Fibroblast of lung (primary cell): ENCODE measurements at regions not wholly inside any gene's neighbourhood (a gene's known extent, or its start where the extent isn't known, plus 50 kb on each side); places are given as distances from the start of the nearest gene placed in this dataset.

ENCODE experiments used
- DNase-seq, 2 donors: peaks; one replicate each; pipeline versions ENCODE4 v3.0.0 to v3.0.0-alpha.2; 2010; ENCODE audit warnings: low read depth in 2 of 2
- H2AFZ ChIP-seq: 2 replicates; pipeline ENCODE4 v1.5.1; 2012; ENCODE audit warnings: low read length, control low read depth, inconsistent platforms
- H3K27ac ChIP-seq: 2 replicates; pipeline ENCODE4 v1.5.1; 2011; ENCODE audit warnings: low read length, control low read depth; ENCODE audit not compliant: insufficient read depth
- H3K27me3 ChIP-seq: 2 replicates; pipeline ENCODE4 v1.5.1; 2011; ENCODE audit warnings: mild to moderate bottlenecking, low read length; ENCODE audit not compliant: control insufficient read depth, insufficient read depth
- H3K36me3 ChIP-seq: 2 replicates; pipeline ENCODE4 v1.5.1; 2011; ENCODE audit warnings: low read length; ENCODE audit not compliant: control insufficient read depth, insufficient read depth
- H3K4me1 ChIP-seq: 2 replicates; pipeline ENCODE4 v1.5.1; 2011; ENCODE audit warnings: low read length; ENCODE audit not compliant: control insufficient read depth, insufficient read depth; ENCODE audit errors: extremely low read depth
- H3K4me2 ChIP-seq: 2 replicates; pipeline ENCODE4 v1.5.1; 2011; ENCODE audit warnings: low read length, control low read depth; ENCODE audit not compliant: insufficient read depth; ENCODE audit errors: extremely low read depth
- H3K4me3 ChIP-seq, 4 experiments: fragments of 200-600 bp in 1 of 4; sonication (generic) in 1 of 4; replicated peaks in 1 of 4; 2 replicates each; pipeline ENCODE4 v1.5.1; 2011 to 2016; ENCODE audit warnings: low read length in 4 of 4, low read depth in 3 of 4, mild to moderate bottlenecking in 3 of 4, control low read depth in 2 of 4, inconsistent platforms in 1 of 4, mixed read lengths in 1 of 4; ENCODE audit not compliant: insufficient read depth in 1 of 4; ENCODE audit errors: control extremely low read depth in 1 of 4
- H3K79me2 ChIP-seq: 2 replicates; pipeline ENCODE4 v1.5.1; 2012; ENCODE audit warnings: mild to moderate bottlenecking, low read length, inconsistent platforms; ENCODE audit not compliant: control insufficient read depth, insufficient read depth
- H3K9ac ChIP-seq: 2 replicates; pipeline ENCODE4 v1.5.1; 2011; ENCODE audit warnings: mild to moderate bottlenecking, low read length, control low read depth; ENCODE audit not compliant: insufficient read depth
- H3K9me3 ChIP-seq: 2 replicates; pipeline ENCODE4 v1.5.1; 2012; ENCODE audit warnings: low read depth, low read length; ENCODE audit not compliant: control insufficient read depth, insufficient read depth
- H4K20me1 ChIP-seq: 2 replicates; pipeline ENCODE4 v1.5.1; 2011; ENCODE audit warnings: low read length; ENCODE audit not compliant: control insufficient read depth, insufficient read depth; ENCODE audit errors: extremely low read depth
- CTCF ChIP-seq, 2 donors: IDR thresholded peaks in 1 of 2; conservative IDR thresholded peaks in 1 of 2; 1 replicate in 1 of 2; 2 replicates in 1 of 2; pipeline ENCODE4 v1.5.1; 2011 to 2012; ENCODE audit warnings: low read length in 2 of 2, control low read depth in 1 of 2, inconsistent platforms in 1 of 2, low read depth in 1 of 2, mild to moderate bottlenecking in 1 of 2
- EZH2 ChIP-seq: IDR thresholded peaks from 2 replicates; pipeline ENCODE4 v1.5.1; 2012; ENCODE audit warnings: low read length, control low read depth, mild to moderate bottlenecking; ENCODE audit errors: missing control alignments

- H3K36me3 ChIP-seq = no peaks in the 10 kb centered on the region
- H2AFZ ChIP-seq = no peak overlapping the region
- no peak overlapping the region for H3K4me3 ChIP-seq
- H3K9me3 ChIP-seq = no peaks in the 10 kb centered on the region
- DNase-seq = no peak
- no peaks in the 10 kb centered on the region for H3K4me1 ChIP-seq
- TF ChIP-seq EZH2 (no peak), CTCF (conservative IDR thresholded peaks at IDR 0.05 in 1 of 2, IDR thresholded peaks at IDR 0.05 in 1 of 2; ENCODE audit: low read depth in 1 of 2, low read length in 2 of 2) (no peak)
- no peaks in the 10 kb centered on the region for H4K20me1 ChIP-seq
- no peaks in the 10 kb centered on the region for H3K27me3 ChIP-seq
- no peak overlapping the region for H3K9ac ChIP-seq
- H3K79me2 ChIP-seq = no peaks in the 10 kb centered on the region
- no peak overlapping the region for H3K27ac ChIP-seq
- H3K4me2 ChIP-seq = no peak overlapping the region
These were observed 125.2 kb upstream of the MCHR2 start for GRCh38 chr6:100119261-100119660.

- Histone ChIP-seq H3K9ac (no peak overlapping the region), H3K4me1 (no peaks in the 10 kb centered on the region), H3K4me3 (no peak overlapping the region), H4K20me1 (no peaks in the 10 kb centered on the region), H2AFZ (no peak overlapping the region), H3K4me2 (no peak overlapping the region), H3K36me3 (no peaks in the 10 kb centered on the region), H3K79me2 (no peaks in the 10 kb centered on the region), H3K9me3 (no peaks in the 10 kb centered on the region), H3K27ac (no peak overlapping the region), H3K27me3 (no peaks in the 10 kb centered on the region)
- no peak for DNase-seq
- TF ChIP-seq EZH2 (no peak), CTCF (conservative IDR thresholded peaks at IDR 0.05 in 1 of 2, IDR thresholded peaks at IDR 0.05 in 1 of 2; ENCODE audit: low read depth in 1 of 2, low read length in 2 of 2) (no peak)
These were observed 124.3 kb upstream of the MCHR2 start for GRCh38 chr6:100118301-100118700.

DNA sequence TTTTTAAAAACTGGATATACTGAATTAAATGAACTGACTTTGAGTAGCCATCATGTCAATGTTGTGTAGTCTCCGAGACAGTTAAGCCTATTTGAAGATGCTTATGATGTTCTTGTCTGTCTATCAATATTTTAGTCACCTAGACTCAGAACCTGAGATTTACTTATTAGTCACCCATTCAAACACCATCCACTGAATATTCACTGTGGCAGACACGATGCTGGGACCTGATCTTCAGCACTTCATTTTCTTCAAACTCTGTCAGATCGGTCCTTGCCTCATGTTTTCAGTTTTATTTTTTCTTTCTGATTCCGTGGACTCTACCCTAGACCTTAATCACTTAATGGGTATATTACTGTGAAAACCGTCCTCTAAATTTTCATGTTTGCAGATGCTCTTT, 123.7 kb upstream of the MCHR2 start:
- TF ChIP-seq CTCF (conservative IDR thresholded peaks at IDR 0.05 in 1 of 2, IDR thresholded peaks at IDR 0.05 in 1 of 2; ENCODE audit: low read depth in 1 of 2, low read length in 2 of 2) = no peak
- H3K79me2 ChIP-seq = no peaks in the 10 kb centered on the region
- H3K4me3 ChIP-seq = no peak overlapping the region
- no peaks in the 10 kb centered on the region for H3K9me3 ChIP-seq
- peaks cover 2% of the 10 kb centered on the region for H3K27me3 ChIP-seq
- no peak for DNase-seq
- no peak overlapping the region for H3K9ac ChIP-seq
- H3K27ac ChIP-seq = no peak overlapping the region
- no peak overlapping the region for H2AFZ ChIP-seq
- no peaks in the 10 kb centered on the region for H4K20me1 ChIP-seq
- no peaks in the 10 kb centered on the region for H3K36me3 ChIP-seq
- no peak overlapping the region for H3K4me2 ChIP-seq
- no peaks in the 10 kb centered on the region for H3K4me1 ChIP-seq
